K562 (cell line): ENCODE measurements at regions not wholly inside any gene's neighbourhood (a gene's known extent, or its start where the extent isn't known, plus 50 kb on each side); places are given as distances from the start of the nearest gene placed in this dataset.
A peak's percentile ranks its signal among the peaks of the same experiment; 100 is the strongest.

Experiments
- ATAC-seq: fragments of 200-7000 bp; cut with Tn5 transposase; 3 replicates; pipeline ENCODE4 v1.9.1; 2020; ENCODE audit warnings: moderate library complexity
- BruUV-seq: library from RNA; stranded (reverse); fragments of 400-500 nt; replicated peaks from 2 replicates; lab custom pipeline; 2021; lab: Mats Ljungman, UMichigan
- CTCF ChIA-PET: fragments of 300-600 bp; formaldehyde crosslinking; extraction: SDS; loops from one replicate; lab custom pipeline; 2021; ENCODE audit warnings: low intra/inter-chr PET ratio; lab: Yijun Ruan, JAX
- POLR2A ChIA-PET: fragments of 300-600, 350-650 bp; sonication (Branson Sonifier 250); formaldehyde crosslinking; extraction: SDS; loops from one replicate; lab custom pipeline; 2021; ENCODE audit warnings: antibody characterized with exemption, inconsistent platforms; lab: Yijun Ruan, JAX
- DNase-seq, 4 experiments: peaks; one replicate each; pipeline versions ENCODE4 v3.0.0 to v3.0.0-alpha.2; 2011 to 2018; ENCODE audit warnings: low spot score in 3 of 4, mixed read lengths in 3 of 4; ENCODE audit errors: extremely low read depth in 1 of 4
- FAIRE-seq: peaks from 2 replicates; lab custom pipeline; 2011; peaks lifted over from hg19 to GRCh38; lab: Jason Lieb, UNC
- H2AFZ ChIP-seq: 2 replicates; pipeline ENCODE4 v1.6.0; 2011; ENCODE audit warnings: low read depth, low read length, control low read depth, inconsistent platforms
- H3K27ac ChIP-seq: fragments of 200-600 bp; 3 replicates; pipeline ENCODE4 v1.8.0; 2011; ENCODE audit warnings: low read depth, mild to moderate bottlenecking, control low read depth, inconsistent platforms, low read length, moderate library complexity, mixed read lengths; ENCODE audit errors: extremely low read depth
- H3K27me3 ChIP-seq, 2 experiments: fragments of 300-600 bp in 1 of 2; 2 replicates in 1 of 2; 3 replicates in 1 of 2; pipeline versions ENCODE4 v1.6.0 to v1.8.0; 2011; ENCODE audit warnings: inconsistent platforms in 2 of 2, low read length in 2 of 2, mild to moderate bottlenecking in 1 of 2, mixed read lengths in 1 of 2, moderate library complexity in 1 of 2; ENCODE audit not compliant: control insufficient read depth in 2 of 2, insufficient read depth in 2 of 2
- H3K36me3 ChIP-seq: fragments of 300-600 bp; 3 replicates; pipeline ENCODE4 v1.8.0; 2011; ENCODE audit warnings: mild to moderate bottlenecking, low read length, inconsistent platforms; ENCODE audit not compliant: control insufficient read depth, insufficient read depth
- H3K4me1 ChIP-seq, 2 experiments: fragments of 200-600 bp in 1 of 2; replicated peaks in 1 of 2; 2 replicates in 1 of 2; 3 replicates in 1 of 2; pipeline versions ENCODE4 v1.5.1 to v1.8.0; 2011; ENCODE audit warnings: inconsistent platforms in 2 of 2, low read length in 2 of 2, mild to moderate bottlenecking in 1 of 2, mixed read lengths in 1 of 2, moderate library complexity in 1 of 2; ENCODE audit not compliant: control insufficient read depth in 2 of 2, insufficient read depth in 2 of 2
- H3K4me2 ChIP-seq: 2 replicates; pipeline ENCODE4 v1.6.1; 2011; ENCODE audit warnings: low read length, control low read depth, inconsistent platforms, mixed read lengths; ENCODE audit not compliant: insufficient read depth
- H3K4me3 ChIP-seq: fragments of 200-600 bp; sonication (generic), shearing (Covaris generic); 2 replicates; pipeline ENCODE4 v1.5.1; 2016; ENCODE audit warnings: control low read depth, inconsistent platforms
- H3K79me2 ChIP-seq: fragments of 200-600 bp; 3 replicates; pipeline ENCODE4 v1.8.0; 2011; ENCODE audit warnings: low read length, inconsistent platforms; ENCODE audit not compliant: control insufficient read depth, insufficient read depth
- H3K9ac ChIP-seq, 2 experiments: 2 replicates each; pipeline versions ENCODE4 v1.6.0 to v1.6.1; 2011; ENCODE audit warnings: low read depth in 2 of 2, low read length in 2 of 2, control low read depth in 1 of 2, inconsistent platforms in 1 of 2, mild to moderate bottlenecking in 1 of 2, mixed read lengths in 1 of 2; ENCODE audit not compliant: insufficient read depth in 1 of 2
- H3K9me1 ChIP-seq: one replicate; pipeline ENCODE4 v1.6.0; 2011; ENCODE audit warnings: inconsistent platforms, mild to moderate bottlenecking, low read length, moderate library complexity; ENCODE audit not compliant: control insufficient read depth, insufficient read depth
- H3K9me3 ChIP-seq: replicated peaks from 2 replicates; pipeline ENCODE4 v1.5.1; 2011; ENCODE audit warnings: low read depth, low read length, inconsistent platforms; ENCODE audit not compliant: control insufficient read depth, insufficient read depth
- H4K20me1 ChIP-seq: replicated peaks from 2 replicates; pipeline ENCODE4 v1.6.1; 2011; ENCODE audit warnings: low read length, inconsistent platforms, mixed read lengths; ENCODE audit not compliant: control insufficient read depth, insufficient read depth
- ATF1 ChIP-seq, 2 experiments: fragments of 450-650 bp in 1 of 2; IDR thresholded peaks; 2 replicates each; pipeline ENCODE4 v1.6.1; 2016; ENCODE audit warnings: missing compliant biosample characterization in 1 of 2, missing genetic modification characterization in 1 of 2
- EP300 ChIP-seq: IDR thresholded peaks from 2 replicates; pipeline ENCODE4 v1.6.1; 2012; ENCODE audit warnings: low read length, improper control_type of control experiment
- MAFG ChIP-seq: fragments of 450-650 bp; conservative IDR thresholded peaks from 2 replicates; pipeline ENCODE4 v1.6.1; 2016; ENCODE audit warnings: missing genetic modification characterization, missing compliant biosample characterization
- NFE2 ChIP-seq: IDR thresholded peaks from 2 replicates; pipeline ENCODE4 v1.6.1; 2014; ENCODE audit warnings: antibody characterized with exemption, low read depth
- NR2F6 ChIP-seq: fragments of 450-650 bp; formaldehyde crosslinking; IDR thresholded peaks from 2 replicates; pipeline ENCODE4 v1.4.0; 2020; ENCODE audit warnings: mild to moderate bottlenecking
- PTTG1 ChIP-seq: fragments of 450-650 bp; IDR thresholded peaks from 2 replicates; pipeline ENCODE4 v1.6.1; 2016; ENCODE audit warnings: low read depth, mild to moderate bottlenecking, missing genetic modification characterization, missing compliant biosample characterization
- STAT5A ChIP-seq: IDR thresholded peaks from 2 replicates; pipeline ENCODE4 v1.6.1; 2012; ENCODE audit warnings: low read length, inconsistent platforms, borderline replicate concordance
- ZC3H11A ChIP-seq: IDR thresholded peaks from 2 replicates; pipeline ENCODE4 v1.6.1; 2012; ENCODE audit warnings: low read depth, low read length, improper control_type of control experiment
- ZNF24 ChIP-seq: fragments of 450-650 bp; IDR thresholded peaks from 2 replicates; pipeline ENCODE4 v1.6.1; 2016
- ZNF316 ChIP-seq: fragments of 450-650 bp; IDR thresholded peaks from 2 replicates; pipeline ENCODE4 v1.6.1; 2016
- ZNF764 ChIP-seq: fragments of 250-450 bp; sonication (Bioruptor Pico); IDR thresholded peaks from 2 replicates; pipeline ENCODE4 v1.4.0; 2020; ENCODE audit warnings: low read depth, mild to moderate bottlenecking, moderate library complexity
- ZNF780A ChIP-seq: fragments of 250-450 bp; sonication (Bioruptor Pico); IDR thresholded peaks from 2 replicates; pipeline ENCODE4 v1.5.0; 2021; ENCODE audit warnings: mild to moderate bottlenecking
- WGBS: fragments of 100-300 bp; shearing (Covaris generic); methylation state at CpG from one replicate; pipeline ENCODE4 v1.1.6; 2016; ENCODE audit warnings: low coverage, mixed read lengths; ENCODE audit not compliant: insufficient coverage; ENCODE audit errors: missing lambda C conversion rate; 5-methylcytosine and 5-hydroxymethylcytosine counted together
- in situ Hi-C: fragments of 300-500 bp; cut with MboI; formaldehyde crosslinking; loops from 4 replicates; pipeline ENCODE4 v1.15.0; 2018; ENCODE audit warnings: inconsistent platforms, mixed read lengths
- intact Hi-C: fragments of 100-400 bp; cut with micrococcal nuclease; formaldehyde crosslinking; loops from 2 replicates; pipeline ENCODE4 v1.14.2; 2022
- TF ChIP-seq, protein P1 (sequence below): fragments of 200-800 bp; sonication (Bioruptor generic); IDR thresholded peaks from 2 replicates; pipeline ENCODE4 v1.6.1; 2016; ENCODE audit warnings: missing genetic modification characterization, missing compliant biosample characterization

DNA sequence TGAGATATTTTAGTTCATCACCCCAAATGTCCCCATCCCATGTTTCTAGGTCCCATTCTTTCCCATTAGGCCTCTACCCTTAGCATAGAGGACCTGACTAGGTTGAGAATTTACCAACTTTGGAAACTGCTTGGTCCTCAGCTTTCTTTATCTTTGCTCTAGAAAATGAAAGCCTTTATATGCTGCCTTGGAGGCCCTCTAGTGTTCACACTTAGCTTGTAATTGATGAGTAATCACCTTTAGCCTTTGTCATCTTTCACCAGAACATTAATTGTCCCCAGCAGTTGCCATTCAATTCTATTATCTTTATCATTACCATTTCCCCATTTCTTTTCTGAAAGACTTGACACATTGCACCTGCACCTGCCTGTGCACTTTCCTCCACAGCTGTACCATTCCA lies 589.2 kb upstream of the NR3C2 start:
- in situ Hi-C loops (no loop called here), intact Hi-C loops (no loop called here)
- POLR2A ChIA-PET: no interaction called here
- Histone ChIP-seq H3K4me2 (no peak overlapping the region), H3K36me3 (no peaks in the 10 kb centered on the region), H3K9ac (no peak overlapping the region), H3K27me3 (no peaks in the 10 kb centered on the region), H3K79me2 (no peaks in the 10 kb centered on the region), H4K20me1 (no peaks in the 10 kb centered on the region), H3K27ac (no peak overlapping the region), H3K4me3 (no peak overlapping the region), H3K9me1 (no peaks in the 10 kb centered on the region), H2AFZ (no peak overlapping the region), H3K4me1 (no peaks in the 10 kb centered on the region), H3K9me3 (no peaks in the 10 kb centered on the region; the same call in none of the 2 replicates)
- CTCF ChIA-PET: no interaction called here
- TF ChIP-seq STAT5A (no peak), EP300 (no peak), ZNF316 (peak; percentile 39; the same call in 1 of the 2 replicates)
- BruUV-seq: no TSS peak
- ATAC-seq: no peak
- DNase-seq: no peak
- no peak for FAIRE-seq

DNA sequence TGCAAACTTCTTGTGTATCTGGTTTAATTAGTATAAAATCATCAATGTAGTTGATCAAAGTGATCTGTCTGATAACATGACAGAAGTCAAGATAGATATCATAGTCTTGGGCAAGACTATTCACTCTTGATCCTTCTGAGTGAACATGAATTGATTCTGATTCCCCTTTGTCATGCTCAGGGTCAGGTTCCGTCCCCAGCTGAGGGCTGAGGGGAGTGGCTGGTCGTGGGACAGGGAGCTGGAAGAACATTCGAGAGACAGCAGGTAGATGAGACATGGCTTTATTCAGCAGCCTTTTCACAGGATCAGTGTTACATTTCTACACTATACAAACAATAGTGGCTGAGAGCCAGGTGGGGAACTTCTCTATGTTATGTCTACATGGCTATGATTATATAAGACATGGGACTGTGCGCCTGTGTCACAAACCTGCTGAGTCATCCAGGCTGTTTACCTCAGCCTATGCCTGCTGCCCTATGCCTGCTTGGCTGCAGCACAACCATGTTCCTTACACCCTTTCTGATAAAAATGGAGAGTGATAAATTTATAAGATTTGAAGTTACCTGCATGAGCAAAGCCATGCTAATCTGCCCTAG lies 586.9 kb upstream of the NR3C2 start:
- no peak overlapping the region for H3K9ac ChIP-seq
- no peak overlapping the region for H3K4me3 ChIP-seq
- H3K36me3 ChIP-seq: no peaks in the 10 kb centered on the region
- in situ Hi-C loops (no loop called here), intact Hi-C loops (no loop called here)
- ChIA-PET POLR2A (no interaction called here), CTCF (no interaction called here)
- FAIRE-seq: no peak
- H3K27ac ChIP-seq: no peak overlapping the region
- no peaks in the 10 kb centered on the region for H3K79me2 ChIP-seq
- ATAC-seq: no peak
- H3K9me3 ChIP-seq: no peaks in the 10 kb centered on the region; the same call in none of the 2 replicates
- H3K9me1 ChIP-seq: no peaks in the 10 kb centered on the region
- 0% methylated on average over 4 of the region's 4 CpGs for WGBS
- no peaks in the 10 kb centered on the region for H4K20me1 ChIP-seq
- no peak overlapping the region for H3K4me2 ChIP-seq
- H3K27me3 ChIP-seq: no peaks in the 10 kb centered on the region
- BruUV-seq: no TSS peak
- no peak overlapping the region for H2AFZ ChIP-seq
- H3K4me1 ChIP-seq: no peaks in the 10 kb centered on the region
- DNase-seq: no peak
- no peak for TF ChIP-seq ZNF764 (CRISPR knock-in tag)
- TF ChIP-seq NR2F6 (CRISPR knock-in tag): no peak
- no peak for TF ChIP-seq PTTG1 (tag)
- no peak for TF ChIP-seq ZC3H11A
- TF ChIP-seq, protein P1, sequence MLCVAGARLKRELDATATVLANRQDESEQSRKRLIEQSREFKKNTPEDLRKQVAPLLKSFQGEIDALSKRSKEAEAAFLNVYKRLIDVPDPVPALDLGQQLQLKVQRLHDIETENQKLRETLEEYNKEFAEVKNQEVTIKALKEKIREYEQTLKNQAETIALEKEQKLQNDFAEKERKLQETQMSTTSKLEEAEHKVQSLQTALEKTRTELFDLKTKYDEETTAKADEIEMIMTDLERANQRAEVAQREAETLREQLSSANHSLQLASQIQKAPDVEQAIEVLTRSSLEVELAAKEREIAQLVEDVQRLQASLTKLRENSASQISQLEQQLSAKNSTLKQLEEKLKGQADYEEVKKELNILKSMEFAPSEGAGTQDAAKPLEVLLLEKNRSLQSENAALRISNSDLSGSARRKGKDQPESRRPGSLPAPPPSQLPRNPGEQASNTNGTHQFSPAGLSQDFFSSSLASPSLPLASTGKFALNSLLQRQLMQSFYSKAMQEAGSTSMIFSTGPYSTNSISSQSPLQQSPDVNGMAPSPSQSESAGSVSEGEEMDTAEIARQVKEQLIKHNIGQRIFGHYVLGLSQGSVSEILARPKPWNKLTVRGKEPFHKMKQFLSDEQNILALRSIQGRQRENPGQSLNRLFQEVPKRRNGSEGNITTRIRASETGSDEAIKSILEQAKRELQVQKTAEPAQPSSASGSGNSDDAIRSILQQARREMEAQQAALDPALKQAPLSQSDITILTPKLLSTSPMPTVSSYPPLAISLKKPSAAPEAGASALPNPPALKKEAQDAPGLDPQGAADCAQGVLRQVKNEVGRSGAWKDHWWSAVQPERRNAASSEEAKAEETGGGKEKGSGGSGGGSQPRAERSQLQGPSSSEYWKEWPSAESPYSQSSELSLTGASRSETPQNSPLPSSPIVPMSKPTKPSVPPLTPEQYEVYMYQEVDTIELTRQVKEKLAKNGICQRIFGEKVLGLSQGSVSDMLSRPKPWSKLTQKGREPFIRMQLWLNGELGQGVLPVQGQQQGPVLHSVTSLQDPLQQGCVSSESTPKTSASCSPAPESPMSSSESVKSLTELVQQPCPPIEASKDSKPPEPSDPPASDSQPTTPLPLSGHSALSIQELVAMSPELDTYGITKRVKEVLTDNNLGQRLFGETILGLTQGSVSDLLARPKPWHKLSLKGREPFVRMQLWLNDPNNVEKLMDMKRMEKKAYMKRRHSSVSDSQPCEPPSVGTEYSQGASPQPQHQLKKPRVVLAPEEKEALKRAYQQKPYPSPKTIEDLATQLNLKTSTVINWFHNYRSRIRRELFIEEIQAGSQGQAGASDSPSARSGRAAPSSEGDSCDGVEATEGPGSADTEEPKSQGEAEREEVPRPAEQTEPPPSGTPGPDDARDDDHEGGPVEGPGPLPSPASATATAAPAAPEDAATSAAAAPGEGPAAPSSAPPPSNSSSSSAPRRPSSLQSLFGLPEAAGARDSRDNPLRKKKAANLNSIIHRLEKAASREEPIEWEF (CRISPR knock-in tag): no peak
- TF ChIP-seq ZNF780A (CRISPR knock-in tag): no peak
- TF ChIP-seq ATF1 (CRISPR knock-in tag; IDR thresholded peaks at IDR 0.05): no peak
- no peak for TF ChIP-seq ATF1 (tag; IDR thresholded peaks at IDR 0.05)
- TF ChIP-seq ZNF24: no peak
- 0 out of 2 replicates have a peak, but pooled peaks have one; percentile 38 for TF ChIP-seq MAFG (tag)
- TF ChIP-seq NFE2: peak; percentile 56; the same call in 1 of the 2 replicates
